GM03348 (cell line): ENCODE measurements at regions not wholly inside any gene's neighbourhood (a gene's known extent, or its start where the extent isn't known, plus 50 kb on each side); places are given as distances from the start of the nearest gene placed in this dataset.
"Not testable (repeated sequence)": the region's sequence is repeated elsewhere in the genome, so short reads cannot be mapped to it uniquely, and the experiment has no call there.

Source experiments
- DNase-seq: peaks from one replicate; pipeline ENCODE4 v3.0.0; 2012; ENCODE audit warnings: low spot score

- no peak for DNase-seq
Observed at GRCh38 chr3:88000853-88001252, 58.0 kb downstream of the CGGBP1 start.

DNA sequence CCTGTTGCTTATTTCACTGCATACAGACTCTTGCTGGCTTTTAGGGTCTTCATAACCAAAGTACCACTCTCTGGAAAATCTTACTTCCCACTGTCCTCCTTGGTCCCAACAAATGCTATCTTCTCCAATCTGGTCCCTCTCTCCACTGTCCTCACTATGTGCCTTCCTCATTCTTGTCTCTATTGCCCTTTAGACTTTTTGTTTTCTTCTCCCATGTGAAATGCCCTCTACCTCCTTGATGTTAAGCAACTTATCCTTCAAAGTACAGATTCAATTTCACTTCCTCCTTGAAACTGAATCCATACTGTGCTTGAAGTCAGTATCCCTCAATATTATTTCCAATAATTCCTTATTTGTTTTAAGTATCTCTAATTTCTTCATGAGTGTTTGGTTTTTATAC lies 60.8 kb downstream of the CGGBP1 start:
- DNase-seq: no peak

DNA sequence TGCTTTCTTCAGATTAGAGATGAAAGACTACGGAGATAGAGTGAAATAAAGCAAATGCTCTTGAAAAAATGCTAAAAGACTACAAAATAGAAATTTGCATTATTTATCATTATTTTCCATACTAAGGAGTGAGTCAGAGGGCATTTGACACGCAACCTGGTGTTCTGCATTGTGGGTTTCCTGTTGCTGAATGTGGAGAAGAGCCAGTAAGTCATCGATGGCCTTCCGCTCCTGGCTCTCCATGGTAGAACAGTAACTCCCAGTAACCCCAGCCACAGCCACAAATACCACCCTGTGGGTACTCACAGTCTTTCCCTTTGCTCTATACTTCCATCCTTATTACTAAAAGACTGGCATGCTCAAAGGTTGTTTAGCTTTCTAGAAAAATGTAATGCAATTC lies 61.5 kb downstream of the CGGBP1 start:
- DNase-seq: no peak

- no peak for DNase-seq
Observed at GRCh38 chr3:87996882-87997281, 61.9 kb downstream of the CGGBP1 start.

- DNase-seq: no peak
Observed at GRCh38 chr3:87993566-87993965, 65.2 kb downstream of the CGGBP1 start.

GRCh38 chr3:87987952-87988351 lies 70.9 kb downstream of the CGGBP1 start:
- DNase-seq: peak; percentile 17

DNA sequence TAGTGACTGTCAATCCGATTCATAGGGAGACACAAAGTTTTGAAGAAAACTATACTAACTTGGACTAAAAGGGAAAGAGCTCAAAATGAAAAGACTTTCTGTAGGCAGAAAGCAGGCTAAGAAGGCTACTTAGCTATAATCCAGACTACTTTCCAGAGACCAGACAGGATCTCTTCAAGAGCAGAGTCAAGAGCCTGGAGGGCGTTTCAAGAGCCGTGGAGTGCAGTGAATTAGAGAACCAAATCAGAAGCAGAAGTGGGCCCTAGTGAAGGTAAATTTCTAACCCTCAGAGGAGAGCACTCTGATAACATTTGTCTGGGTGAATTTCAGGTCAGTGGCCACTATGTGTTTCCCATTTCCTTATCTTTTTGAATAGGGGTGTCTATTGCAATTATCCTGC lies 76.4 kb downstream of the CGGBP1 start:
- DNase-seq: no peak

DNA sequence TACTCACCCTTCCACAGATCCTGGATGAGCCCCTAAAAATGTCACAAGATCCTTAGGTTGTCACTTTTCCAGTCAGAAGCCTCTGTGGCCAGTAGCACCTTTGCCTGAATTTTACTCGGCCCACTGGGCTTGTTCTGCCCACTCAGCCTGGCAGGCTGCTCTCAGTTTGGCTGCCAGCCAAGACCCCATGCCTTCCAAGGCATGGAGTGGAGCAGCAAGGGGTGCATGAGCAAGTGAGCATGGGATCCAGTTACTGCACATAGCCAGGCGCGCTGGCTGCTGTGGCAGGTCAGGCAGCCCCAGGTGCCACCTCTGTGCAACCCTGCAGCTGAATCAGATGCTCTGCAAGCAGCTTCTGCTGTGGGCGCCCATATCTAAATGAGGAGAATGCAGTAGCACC lies 79.3 kb downstream of the CGGBP1 start:
- DNase-seq: no peak

GRCh38 chr3:87977765-87978164 lies 81.0 kb downstream of the CGGBP1 start:
- no peak for DNase-seq

DNA sequence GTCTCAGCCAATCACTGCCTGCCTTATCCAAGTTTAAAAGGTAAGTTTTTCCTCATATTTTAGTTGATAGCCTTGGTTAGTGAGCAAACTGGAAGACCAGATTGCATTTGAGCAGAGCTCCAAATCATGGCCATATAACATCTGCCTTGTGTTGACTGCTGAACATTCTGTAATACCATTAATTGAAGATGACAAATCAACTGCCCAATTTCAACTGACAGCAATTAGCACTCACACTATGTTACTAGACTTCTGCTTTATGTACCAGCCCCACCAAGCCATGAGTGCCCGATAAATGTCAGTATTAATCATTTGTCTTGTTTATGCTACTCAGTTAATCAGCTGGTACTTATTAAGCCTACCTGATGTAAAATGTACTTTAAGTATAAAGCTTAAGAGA lies 83.1 kb downstream of the CGGBP1 start:
- DNase-seq: no peak

DNA sequence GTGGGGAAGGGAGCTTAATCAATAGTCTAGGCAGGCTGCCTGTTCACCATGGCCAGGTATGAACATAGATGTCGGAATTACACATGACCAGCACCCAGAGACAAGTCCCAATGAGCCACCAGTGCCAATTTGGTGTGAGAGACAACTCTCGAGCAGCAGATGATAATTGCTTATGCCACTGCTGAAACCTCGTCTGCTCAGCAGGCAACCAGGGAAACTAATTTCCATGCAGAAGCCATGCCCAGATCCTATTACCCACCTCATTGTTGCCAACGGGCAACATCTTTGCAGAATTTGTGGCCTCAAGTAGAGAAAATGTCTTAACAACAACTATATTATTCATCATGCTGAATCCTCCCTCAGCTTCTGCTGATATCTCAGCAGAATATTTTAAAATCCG lies 84.9 kb downstream of the CGGBP1 start:
- DNase-seq: no peak

DNA sequence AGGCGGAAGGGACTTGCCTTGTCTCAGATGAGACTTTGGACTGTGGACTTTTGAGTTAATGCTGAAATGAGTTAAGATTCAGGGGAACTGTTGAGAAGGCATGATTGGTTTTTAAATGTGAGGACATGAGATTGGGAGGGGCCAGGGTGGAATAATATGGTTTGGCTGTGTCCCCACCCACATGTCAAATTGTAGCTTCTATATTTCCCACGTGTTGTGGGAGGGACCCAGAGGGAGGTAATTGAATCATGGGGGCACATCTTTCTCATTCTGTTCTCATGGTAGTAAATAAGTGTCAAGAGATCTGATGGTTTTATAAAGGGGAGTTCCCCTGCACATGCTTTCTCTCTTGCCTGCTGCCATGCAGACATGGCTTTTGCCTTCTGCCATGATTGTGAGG lies 89.2 kb downstream of the CGGBP1 start:
- no peak for DNase-seq

- no peak for DNase-seq
Observed at GRCh38 chr3:87968668-87969067, 90.1 kb downstream of the CGGBP1 start.

DNA sequence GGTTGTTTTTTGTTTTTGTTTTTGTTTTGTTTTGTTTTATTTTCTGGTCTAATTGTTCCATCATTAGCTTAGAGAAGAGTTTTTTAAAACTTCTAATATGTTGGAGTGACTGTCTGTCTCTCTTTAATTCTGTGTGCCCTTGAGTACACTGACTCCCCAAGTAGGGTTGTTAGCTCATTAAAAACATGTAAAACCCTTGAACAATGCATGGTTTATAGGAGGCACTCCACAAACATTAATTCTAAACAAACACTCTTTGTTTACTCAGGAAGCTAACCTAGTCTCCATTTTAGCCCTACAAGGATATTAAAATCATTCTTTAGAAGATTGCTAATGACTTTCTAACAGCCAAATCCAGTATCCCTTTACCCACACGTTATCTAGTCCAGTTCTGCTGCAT lies 100.5 kb downstream of the CGGBP1 start:
- no peak for DNase-seq

DNA sequence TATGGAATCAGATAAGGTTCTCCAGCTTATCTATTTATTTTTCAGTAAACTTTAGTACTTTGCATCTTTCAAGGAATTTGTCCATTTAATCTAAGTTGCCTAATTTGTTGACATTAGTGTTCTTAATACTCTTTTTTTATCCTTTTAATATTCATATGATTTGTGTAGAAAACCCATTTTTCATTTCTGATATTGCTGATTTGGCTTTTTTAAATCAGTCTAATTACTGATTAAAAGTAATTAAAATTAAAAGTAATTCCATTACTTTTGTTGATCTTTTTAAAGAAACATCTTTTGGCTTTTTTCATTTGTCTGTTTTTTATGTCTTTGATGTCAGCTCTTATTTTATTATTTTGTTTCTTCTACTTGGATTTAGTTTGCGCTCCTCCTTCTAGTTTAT lies 101.2 kb downstream of the CGGBP1 start:
- DNase-seq: no peak

DNA sequence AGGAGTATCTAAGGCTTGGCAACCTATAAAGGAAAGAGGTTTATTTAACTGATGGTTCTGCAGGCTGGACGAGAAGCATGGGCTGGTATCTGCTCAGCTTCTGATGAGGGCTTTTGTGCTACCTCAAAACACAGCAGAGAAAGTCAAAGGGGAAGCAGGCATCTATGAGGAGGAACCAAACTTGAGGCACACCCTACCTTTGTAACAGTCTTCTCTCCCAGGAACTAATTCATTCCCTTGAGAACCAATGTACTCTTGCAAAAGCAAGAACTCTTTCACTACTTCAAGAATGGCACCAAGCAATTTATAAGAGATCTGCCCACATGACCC lies 109.0 kb downstream of the CGGBP1 start:
- DNase-seq: no peak

- DNase-seq: no peak
Observed at GRCh38 chr3:87949189-87949878, 109.5 kb downstream of the CGGBP1 start.

DNA sequence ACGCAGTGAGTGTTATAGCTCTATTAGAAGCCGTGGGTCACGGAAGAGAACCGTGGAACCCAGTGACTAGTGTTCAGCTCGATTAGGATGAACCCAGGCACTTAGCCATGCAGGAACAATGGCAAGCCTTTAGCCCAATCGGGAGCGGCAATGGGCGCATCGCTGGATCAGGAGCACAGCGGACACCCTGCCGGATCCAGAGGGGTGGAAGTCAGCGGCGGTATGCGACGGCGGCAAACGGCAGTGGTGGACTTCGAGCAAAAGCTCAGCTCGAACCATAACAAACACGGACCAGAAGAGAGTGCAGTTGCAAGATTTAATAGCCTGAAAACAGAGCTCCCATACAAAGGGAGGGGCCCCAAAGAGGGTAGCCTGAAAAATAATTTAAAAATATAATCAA lies 112.8 kb downstream of the CGGBP1 start:
- not testable (repeated sequence) for DNase-seq

DNA sequence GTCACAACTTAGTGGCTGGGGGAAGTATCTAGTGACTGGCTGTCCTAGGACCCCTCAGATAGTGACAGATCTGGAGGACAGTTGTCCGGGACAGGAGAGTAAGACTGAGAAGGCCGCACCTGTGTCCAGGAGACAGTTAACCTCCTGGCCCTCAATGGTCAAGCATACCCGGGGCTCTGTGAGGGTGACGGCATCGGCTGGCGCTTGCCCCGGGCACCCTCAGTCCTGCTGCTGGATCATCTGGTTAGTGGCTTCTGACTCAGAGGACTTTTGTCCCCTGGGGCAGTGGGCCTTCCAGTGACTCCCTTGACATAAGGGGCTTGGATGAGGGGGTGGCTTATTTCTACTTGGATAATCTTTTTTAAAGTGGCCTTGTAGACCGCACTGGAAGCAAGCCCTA lies 116.5 kb downstream of the CGGBP1 start:
- DNase-seq: not testable (repeated sequence)

- no peak for DNase-seq
Observed at GRCh38 chr3:87924485-87924884, 134.3 kb downstream of the CGGBP1 start.

DNA sequence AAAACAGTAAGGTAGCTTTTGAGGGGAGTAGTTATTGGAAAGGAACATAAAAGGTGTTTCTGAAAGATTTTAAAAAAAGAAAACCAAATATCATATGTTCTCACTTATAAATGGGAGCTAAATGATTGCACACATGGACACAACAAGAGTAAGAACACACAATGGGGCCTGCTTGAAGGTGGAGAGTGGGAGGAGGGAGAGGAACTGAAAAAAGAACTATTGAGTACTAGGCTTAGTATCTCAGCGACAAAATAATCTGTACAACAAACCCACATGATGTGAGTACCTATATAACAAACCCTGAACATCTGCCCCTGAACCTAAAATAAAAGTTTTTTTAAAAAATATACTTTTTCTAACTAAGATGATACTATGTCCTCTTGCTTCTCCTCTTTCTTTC lies 138.3 kb downstream of the CGGBP1 start:
- no peak for DNase-seq

DNA sequence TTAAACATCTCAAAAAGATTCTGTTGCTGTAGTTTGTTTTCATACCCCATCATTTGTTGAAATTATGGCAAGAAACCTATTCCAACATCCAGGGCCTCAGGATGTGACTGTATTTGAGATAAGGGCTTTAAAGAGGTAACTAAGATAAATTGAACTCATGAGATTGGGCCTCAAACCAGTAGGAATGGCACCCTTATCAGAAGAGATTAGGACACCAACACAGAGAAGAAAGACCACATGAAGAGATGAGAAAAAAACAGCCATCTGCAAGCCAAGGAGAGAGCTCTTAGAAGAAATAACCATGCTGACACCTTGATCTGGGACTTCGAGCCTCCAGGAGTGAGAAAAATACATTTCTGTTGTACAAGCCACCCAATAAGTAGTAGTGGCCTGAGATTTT lies 157.7 kb downstream of the CGGBP1 start:
- no peak for DNase-seq

GRCh38 chr3:87900061-87900460 lies 158.7 kb downstream of the CGGBP1 start:
- DNase-seq: no peak

DNA sequence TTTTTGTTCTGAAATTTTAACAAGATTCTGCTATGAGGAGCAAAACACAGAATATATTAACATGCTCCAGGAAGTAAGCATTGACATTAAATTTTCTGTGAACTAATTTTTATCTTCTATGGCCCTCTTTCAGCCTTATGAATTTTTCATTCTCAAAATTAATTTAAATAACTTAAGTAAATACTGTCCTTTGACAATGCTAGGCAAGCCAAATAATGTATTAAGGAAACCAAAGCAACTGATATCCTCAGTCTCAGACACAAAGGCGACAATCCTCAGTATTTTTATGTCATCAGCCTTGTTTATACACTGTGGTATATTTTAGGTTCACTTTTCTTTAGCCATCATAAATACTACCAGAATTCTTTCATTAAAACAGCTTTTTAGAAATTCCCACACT lies 159.8 kb downstream of the CGGBP1 start:
- no peak for DNase-seq

GRCh38 chr3:87895983-87896382 lies 162.8 kb downstream of the CGGBP1 start:
- DNase-seq: no peak
